ENCODE measurements at regions not wholly inside any gene's neighbourhood (a gene's known extent, or its start where the extent isn't known, plus 50 kb on each side); places are given as distances from the start of the nearest gene placed in this dataset.
A peak's percentile ranks its signal among the peaks of the same experiment; 100 is the strongest.

- H3K27me3 ChIP-seq (ENCODE audit: control insufficient read depth, insufficient read depth, low read length, poor library complexity, severe bottlenecking), result no peaks in the 10 kb centered on the region
- Mint-ChIP-seq H3K27ac (no peak overlapping the region), H3K36me3 (ENCODE audit: low read depth) (no peaks in the 10 kb centered on the region), H3K9me3 (no peaks in the 10 kb centered on the region), H3K4me1 (no peaks in the 10 kb centered on the region), H3K27me3 (ENCODE audit: insufficient read depth) (no peaks in the 10 kb centered on the region), H3K4me3 (no peak overlapping the region)
- H3K9me3 ChIP-seq (ENCODE audit: control insufficient read depth, low read length), result no peaks in the 10 kb centered on the region
- DNase-seq, result peak; percentile 86
- no peaks in the 10 kb centered on the region for H3K36me3 ChIP-seq (ENCODE audit: control insufficient read depth, insufficient read depth, low read length)
- H3K4me1 ChIP-seq (ENCODE audit: control insufficient read depth, insufficient read depth, low read length), result no peaks in the 10 kb centered on the region
- peak; percentile 76 for TF ChIP-seq CTCF (conservative IDR thresholded peaks at IDR 0.05)
- H3K27ac ChIP-seq (ENCODE audit: low read depth, low read length), result no peak overlapping the region
- H3K4me3 ChIP-seq (ENCODE audit: low read length), result no peak overlapping the region
- WGBS, 2 experiments (ENCODE audit: insufficient coverage in 1 of 2, insufficient read length in 1 of 2), result 73 to 75% methylated on average over 4 to 5 of the region's 5 CpGs
- H3K9ac ChIP-seq (ENCODE audit: extremely low read depth, low read length, poor library complexity, severe bottlenecking), result no peak overlapping the region
Measured at GRCh38 chr13:22278336-22278929, 607.6 kb downstream of the FGF9 start.

GRCh38 chr13:22285867-22286266 is 615.0 kb downstream of the FGF9 start:
- no peaks in the 10 kb centered on the region for H3K27me3 Mint-ChIP-seq (ENCODE audit: insufficient read depth)
- H3K27ac Mint-ChIP-seq, result no peak overlapping the region
- DNase-seq, result no peak
- H3K4me3 Mint-ChIP-seq, result no peak overlapping the region
- no peaks in the 10 kb centered on the region for H3K9me3 Mint-ChIP-seq
- Histone ChIP-seq H3K27me3 (ENCODE audit: control insufficient read depth, insufficient read depth, low read length, poor library complexity, severe bottlenecking) (no peaks in the 10 kb centered on the region), H3K9ac (ENCODE audit: extremely low read depth, low read length, poor library complexity, severe bottlenecking) (no peak overlapping the region), H3K36me3 (ENCODE audit: control insufficient read depth, insufficient read depth, low read length) (no peaks in the 10 kb centered on the region), H3K9me3 (ENCODE audit: control insufficient read depth, low read length) (no peaks in the 10 kb centered on the region), H3K4me3 (ENCODE audit: low read length) (no peak overlapping the region), H3K4me1 (ENCODE audit: control insufficient read depth, insufficient read depth, low read length) (no peaks in the 10 kb centered on the region), H3K27ac (ENCODE audit: low read depth, low read length) (no peak overlapping the region)
- H3K4me1 Mint-ChIP-seq, result no peaks in the 10 kb centered on the region
- TF ChIP-seq CTCF (conservative IDR thresholded peaks at IDR 0.05), result no peak
- no peaks in the 10 kb centered on the region for H3K36me3 Mint-ChIP-seq (ENCODE audit: low read depth)
- 88% methylated on average over 4 of the region's 4 CpGs; no CpG with 5 or more reads in 1 of the 2 experiments for WGBS, 2 experiments (ENCODE audit: insufficient coverage in 1 of 2, insufficient read length in 1 of 2)

GRCh38 chr13:22286338-22286737 is 615.5 kb downstream of the FGF9 start:
- WGBS, 2 experiments (ENCODE audit: insufficient coverage in 1 of 2, insufficient read length in 1 of 2), result 79 to 86% methylated on average over 4 of the region's 4 CpGs
- Histone ChIP-seq H3K27me3 (ENCODE audit: control insufficient read depth, insufficient read depth, low read length, poor library complexity, severe bottlenecking) (no peaks in the 10 kb centered on the region), H3K4me3 (ENCODE audit: low read length) (no peak overlapping the region), H3K9ac (ENCODE audit: extremely low read depth, low read length, poor library complexity, severe bottlenecking) (no peak overlapping the region), H3K4me1 (ENCODE audit: control insufficient read depth, insufficient read depth, low read length) (no peaks in the 10 kb centered on the region), H3K27ac (ENCODE audit: low read depth, low read length) (no peak overlapping the region), H3K36me3 (ENCODE audit: control insufficient read depth, insufficient read depth, low read length) (no peaks in the 10 kb centered on the region), H3K9me3 (ENCODE audit: control insufficient read depth, low read length) (no peaks in the 10 kb centered on the region)
- H3K4me3 Mint-ChIP-seq, result no peak overlapping the region
- no peaks in the 10 kb centered on the region for H3K9me3 Mint-ChIP-seq
- H3K27me3 Mint-ChIP-seq (ENCODE audit: insufficient read depth), result no peaks in the 10 kb centered on the region
- H3K36me3 Mint-ChIP-seq (ENCODE audit: low read depth), result no peaks in the 10 kb centered on the region
- DNase-seq, result no peak
- no peak overlapping the region for H3K27ac Mint-ChIP-seq
- no peaks in the 10 kb centered on the region for H3K4me1 Mint-ChIP-seq
- TF ChIP-seq CTCF (conservative IDR thresholded peaks at IDR 0.05), result no peak
